ENCODE measurements at regions not wholly inside any gene's neighbourhood (a gene's known extent, or its start where the extent isn't known, plus 50 kb on each side); places are given as distances from the start of the nearest gene placed in this dataset.

DNA sequence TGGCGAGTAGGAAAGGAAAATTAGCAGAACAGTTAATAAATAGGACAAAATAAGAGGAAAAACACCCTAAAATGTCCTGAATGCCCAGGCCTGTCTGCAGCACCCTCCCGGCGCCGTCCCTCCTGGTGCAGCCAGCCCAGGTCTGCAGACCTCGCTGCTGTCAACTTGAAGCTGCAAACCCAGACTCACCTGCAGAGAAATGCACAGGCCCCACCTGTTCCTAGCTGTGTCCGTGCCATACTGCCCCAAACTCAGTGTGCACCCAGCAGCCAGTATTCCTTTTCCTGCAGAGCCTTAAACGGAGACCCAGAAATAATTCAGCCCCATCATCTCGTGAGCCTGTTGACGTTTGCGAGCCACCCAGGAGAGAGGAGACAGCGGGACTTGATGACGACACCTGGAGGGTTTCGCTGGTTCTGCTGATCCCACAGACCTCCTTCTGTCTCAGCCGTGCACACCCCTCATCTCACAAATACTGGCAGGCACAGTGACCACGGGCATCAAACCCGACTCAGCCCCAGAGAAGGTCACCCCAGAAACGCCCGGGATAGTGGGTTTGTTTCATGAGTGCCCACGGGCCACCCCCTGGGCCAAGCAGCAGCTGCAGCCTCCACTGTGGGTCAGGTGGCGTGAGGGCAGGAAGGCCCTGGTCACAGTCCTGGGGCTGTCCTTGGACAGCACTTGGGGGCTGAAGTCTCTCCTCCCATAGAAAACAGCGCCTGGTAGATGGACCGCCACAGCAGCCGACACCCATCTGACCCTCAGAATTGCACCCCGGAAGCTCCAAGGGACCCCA, 239.5 kb upstream of the SALL3 start:
- TF ChIP-seq, protein P1, sequence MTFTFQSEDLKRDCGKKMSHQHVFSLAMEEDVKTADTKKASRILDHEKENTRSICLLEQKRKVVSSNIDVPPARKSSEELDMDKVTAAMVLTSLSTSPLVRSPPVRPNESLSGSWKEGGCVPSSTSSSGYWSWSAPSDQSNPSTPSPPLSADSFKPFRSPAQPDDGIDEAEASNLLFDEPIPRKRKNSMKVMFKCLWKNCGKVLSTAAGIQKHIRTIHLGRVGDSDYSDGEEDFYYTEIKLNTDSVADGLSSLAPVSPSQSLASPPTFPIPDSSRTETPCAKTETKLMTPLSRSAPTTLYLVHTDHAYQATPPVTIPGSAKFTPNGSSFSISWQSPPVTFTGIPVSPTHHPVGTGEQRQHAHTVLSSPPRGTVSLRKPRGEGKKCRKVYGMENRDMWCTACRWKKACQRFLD (CRISPR knock-in tag; IDR thresholded peaks at IDR 0.05; ENCODE audit: borderline replicate concordance), result no peak
- TF ChIP-seq, protein P2, sequence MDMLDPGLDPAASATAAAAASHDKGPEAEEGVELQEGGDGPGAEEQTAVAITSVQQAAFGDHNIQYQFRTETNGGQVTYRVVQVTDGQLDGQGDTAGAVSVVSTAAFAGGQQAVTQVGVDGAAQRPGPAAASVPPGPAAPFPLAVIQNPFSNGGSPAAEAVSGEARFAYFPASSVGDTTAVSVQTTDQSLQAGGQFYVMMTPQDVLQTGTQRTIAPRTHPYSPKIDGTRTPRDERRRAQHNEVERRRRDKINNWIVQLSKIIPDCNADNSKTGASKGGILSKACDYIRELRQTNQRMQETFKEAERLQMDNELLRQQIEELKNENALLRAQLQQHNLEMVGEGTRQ (IDR thresholded peaks at IDR 0.05; ENCODE audit: low read depth, low read length), result no peak
- TF ChIP-seq, protein P2 (CRISPR knock-in tag; IDR thresholded peaks at IDR 0.05; ENCODE audit: borderline replicate concordance), result no peak
- TF ChIP-seq NR2F2 (IDR thresholded peaks at IDR 0.05; ENCODE audit: borderline replicate concordance, low read depth) (no peak), EZH2 (conservative IDR thresholded peaks at IDR 0.05; ENCODE audit: low read depth, low read length) (no peak), CBFB (CRISPR knock-in tag; IDR thresholded peaks at IDR 0.05) (no peak), HNRNPH1 (optimal IDR thresholded peaks at IDR 0.05; ENCODE audit: low read depth, low read length) (no peak)

Measured in HepG2 (cell line).